Colonic mucosa (tissue), 4 donors: ENCODE measurements at regions not wholly inside any gene's neighbourhood (a gene's known extent, or its start where the extent isn't known, plus 50 kb on each side); places are given as distances from the start of the nearest gene placed in this dataset.

Experiments
- DNase-seq: peaks from one replicate; pipeline ENCODE4 v3.0.0-alpha.2; 2020
- H3K27ac ChIP-seq: fragments of 200-600 bp; one replicate; pipeline ENCODE4 v1.8.0; 2021
- H3K27me3 ChIP-seq: fragments of 200-600 bp; one replicate; pipeline ENCODE4 v1.8.0; 2021
- H3K36me3 ChIP-seq: fragments of 200-600 bp; one replicate; pipeline ENCODE4 v1.8.0; 2021
- H3K4me1 ChIP-seq: fragments of 200-600 bp; one replicate; pipeline ENCODE4 v1.8.0; 2021; ENCODE audit warnings: mild to moderate bottlenecking
- H3K4me3 ChIP-seq: fragments of 200-600 bp; one replicate; pipeline ENCODE4 v1.8.0; 2021
- H3K9ac ChIP-seq, 2 donors: one replicate each; pipeline ENCODE4 v1.7.0; 2013; ENCODE audit warnings: control low read depth in 2 of 2, low read depth in 2 of 2, low read length in 2 of 2
- H3K9me3 ChIP-seq: fragments of 200-600 bp; one replicate; pipeline ENCODE4 v1.8.0; 2021
- CTCF ChIP-seq: fragments of 200-600 bp; IDR thresholded peaks from one replicate; pipeline ENCODE4 v1.8.0; 2022; ENCODE audit warnings: antibody characterized with exemption, mild to moderate bottlenecking
- intact Hi-C: fragments of 100-400 bp; cut with DNase I; formaldehyde crosslinking; loops from one replicate; pipeline ENCODE4 v1.14.1; 2022
- donor health status: healthy.
- donor health status: DM: no; HTN: no; CAD: no.
- donor health status: DM: no; HTN: no; CAD: no.

GRCh38 chr1:98164509-98164908, 243.7 kb upstream of the DPYD start:
- intact Hi-C loops, result no loop called here
- Histone ChIP-seq H3K36me3 (no peaks in the 10 kb centered on the region), H3K27ac (no peak overlapping the region), H3K4me1 (no peaks in the 10 kb centered on the region), H3K9me3 (no peaks in the 10 kb centered on the region), H3K9ac (no peak overlapping the region), H3K27me3 (no peaks in the 10 kb centered on the region), H3K4me3 (no peak overlapping the region)
- TF ChIP-seq CTCF, result no peak
- DNase-seq, result no peak

GRCh38 chr1:98157524-98158313, 236.9 kb upstream of the DPYD start:
- no peak for DNase-seq
- TF ChIP-seq CTCF, result no peak
- intact Hi-C loops, result no loop called here
- Histone ChIP-seq H3K36me3 (no peaks in the 10 kb centered on the region), H3K9me3 (no peaks in the 10 kb centered on the region), H3K4me3 (no peak overlapping the region), H3K9ac (no peak overlapping the region), H3K27ac (no peak overlapping the region), H3K4me1 (no peaks in the 10 kb centered on the region), H3K27me3 (no peaks in the 10 kb centered on the region)

DNA sequence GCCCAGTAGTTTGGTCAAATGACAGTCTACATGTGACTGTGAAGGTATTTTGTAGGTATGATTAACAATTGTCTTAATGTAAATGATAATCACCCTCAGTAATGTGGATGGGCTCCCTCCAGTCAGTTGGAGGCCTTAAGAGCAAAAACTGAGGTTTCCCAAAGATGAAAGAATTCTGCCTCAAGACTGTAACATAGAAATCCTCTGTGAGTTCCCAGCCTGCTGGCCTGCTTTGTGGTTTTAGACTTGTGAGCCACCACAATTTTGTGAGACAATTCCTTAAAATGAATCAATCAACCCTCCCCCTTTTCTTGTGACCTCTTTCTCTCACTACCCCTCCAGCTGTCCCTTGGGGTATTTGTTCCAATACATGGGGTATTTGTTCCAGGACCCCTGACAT, 226.4 kb upstream of the DPYD start:
- no peak overlapping the region for H3K9ac ChIP-seq
- H3K27me3 ChIP-seq, result no peaks in the 10 kb centered on the region
- no peaks in the 10 kb centered on the region for H3K36me3 ChIP-seq
- no peaks in the 10 kb centered on the region for H3K9me3 ChIP-seq
- H3K4me1 ChIP-seq, result no peaks in the 10 kb centered on the region
- no peak overlapping the region for H3K4me3 ChIP-seq
- DNase-seq, result no peak
- no peak overlapping the region for H3K27ac ChIP-seq
- TF ChIP-seq CTCF, result no peak
- intact Hi-C loops, result no loop called here

DNA sequence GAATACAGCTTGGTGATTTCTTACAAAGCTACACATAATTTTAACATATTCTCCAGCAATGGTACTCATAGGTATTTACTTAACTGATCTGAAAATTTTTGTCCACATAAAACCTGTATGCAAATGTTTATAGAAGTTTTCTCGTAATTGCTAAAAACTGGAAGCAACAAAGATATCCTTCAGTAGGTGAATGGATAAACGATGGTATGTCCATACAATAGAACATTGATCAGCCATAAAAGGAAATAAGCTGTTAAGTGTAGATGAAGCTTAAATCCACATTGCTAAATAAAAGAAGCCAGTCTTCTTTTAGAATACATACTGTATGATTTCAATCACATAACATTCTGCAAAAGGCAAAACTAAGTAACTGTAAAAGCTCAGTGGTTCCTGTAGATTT, 224.8 kb upstream of the DPYD start:
- H3K27ac ChIP-seq, result no peak overlapping the region
- H3K4me1 ChIP-seq, result no peaks in the 10 kb centered on the region
- no peak for TF ChIP-seq CTCF
- H3K9ac ChIP-seq, result no peak overlapping the region
- H3K9me3 ChIP-seq, result no peaks in the 10 kb centered on the region
- H3K36me3 ChIP-seq, result no peaks in the 10 kb centered on the region
- H3K4me3 ChIP-seq, result no peak overlapping the region
- no peaks in the 10 kb centered on the region for H3K27me3 ChIP-seq
- no peak for DNase-seq
- intact Hi-C loops, result no loop called here

DNA sequence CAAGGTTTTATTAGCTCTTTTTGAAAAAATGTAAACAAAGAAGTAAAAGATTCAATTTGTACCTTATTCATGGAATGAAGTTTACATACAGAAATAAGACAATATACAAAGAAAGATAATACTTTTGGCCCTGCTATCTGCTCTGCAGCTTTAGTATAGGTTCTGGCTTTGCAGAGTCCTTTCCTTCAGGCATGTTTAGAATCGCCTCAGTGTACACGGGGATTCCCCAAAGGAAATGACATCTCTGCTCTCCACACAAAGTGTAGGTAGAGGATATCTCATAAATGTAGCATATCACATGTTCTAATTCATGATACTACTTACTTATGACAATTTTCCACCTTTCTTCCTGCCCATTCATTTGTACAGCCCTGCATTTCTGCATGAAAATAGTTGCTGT, 222.6 kb upstream of the DPYD start:
- no peak overlapping the region for H3K4me3 ChIP-seq
- H3K36me3 ChIP-seq, result no peaks in the 10 kb centered on the region
- intact Hi-C loops, result no loop called here
- no peak overlapping the region for H3K27ac ChIP-seq
- no peak for DNase-seq
- H3K27me3 ChIP-seq, result no peaks in the 10 kb centered on the region
- H3K9me3 ChIP-seq, result no peaks in the 10 kb centered on the region
- H3K9ac ChIP-seq, result no peak overlapping the region
- H3K4me1 ChIP-seq, result no peaks in the 10 kb centered on the region
- no peak for TF ChIP-seq CTCF
